H1 (cell line): ENCODE measurements at regions not wholly inside any gene's neighbourhood (a gene's known extent, or its start where the extent isn't known, plus 50 kb on each side); places are given as distances from the start of the nearest gene placed in this dataset.

ENCODE experiments used
- CTCF ChIA-PET: fragments of 300-600 bp; sonication (Branson Sonifier 250); formaldehyde crosslinking; loops from one replicate; lab custom pipeline; 2021; ENCODE audit not compliant: partially characterized antibody; lab: Charles Lee
- POLR2A ChIA-PET: fragments of 300-600 bp; sonication (Branson Sonifier 250); formaldehyde crosslinking; loops from one replicate; lab custom pipeline; 2021; ENCODE audit warnings: inconsistent platforms; ENCODE audit not compliant: partially characterized antibody; lab: Charles Lee
- DNase-seq, 2 experiments: peaks; one replicate each; pipeline versions ENCODE4 v3.0.0 to v3.0.0-alpha.2; 2010 to 2022; ENCODE audit warnings: low spot score in 2 of 2, low read depth in 1 of 2, mixed read lengths in 1 of 2
- FAIRE-seq: peaks from 2 replicates; lab custom pipeline; 2011; peaks lifted over from hg19 to GRCh38; lab: Jason Lieb, UNC
- H2AFZ ChIP-seq: 2 replicates; pipeline ENCODE4 v1.8.1; 2012; ENCODE audit warnings: low read length, inconsistent platforms
- H2AK5ac ChIP-seq: 2 replicates; pipeline ENCODE4 v1.6.1; 2013; ENCODE audit warnings: low read depth, low read length
- H2BK120ac ChIP-seq: replicated peaks from 2 replicates; pipeline ENCODE3; 2013; ENCODE audit warnings: low read depth, low read length, inconsistent platforms
- H2BK12ac ChIP-seq: 2 replicates; pipeline ENCODE4 v1.6.1; 2013; ENCODE audit warnings: low read depth, low read length
- H2BK15ac ChIP-seq: 2 replicates; pipeline ENCODE4 v1.6.1; 2013; ENCODE audit warnings: low read length
- H2BK20ac ChIP-seq: 2 replicates; pipeline ENCODE4 v1.6.1; 2013; ENCODE audit warnings: low read length
- H2BK5ac ChIP-seq: 2 replicates; pipeline ENCODE4 v1.6.1; 2013; ENCODE audit warnings: low read depth, low read length
- H3K14ac ChIP-seq: 2 replicates; pipeline ENCODE4 v1.6.1; 2013; ENCODE audit warnings: inconsistent platforms; ENCODE audit not compliant: insufficient read length
- H3K18ac ChIP-seq: 2 replicates; pipeline ENCODE4 v1.6.1; 2013; ENCODE audit warnings: low read length; ENCODE audit errors: extremely low read depth
- H3K23ac ChIP-seq: 2 replicates; pipeline ENCODE4 v1.6.1; 2013; ENCODE audit warnings: inconsistent platforms; ENCODE audit not compliant: insufficient read length
- H3K23me2 ChIP-seq: 2 replicates; pipeline ENCODE4 v1.6.1; 2013; ENCODE audit warnings: low read depth, low read length
- H3K27ac ChIP-seq: 2 replicates; pipeline ENCODE4 v1.6.1; 2011; ENCODE audit warnings: low read depth, low read length, inconsistent platforms
- H3K27me3 ChIP-seq, 4 experiments: replicated peaks in 1 of 4; 1 replicate in 1 of 4; 2 replicates in 3 of 4; pipeline versions ENCODE4 v1.6.1 to v1.8.1; 2011 to 2013; ENCODE audit warnings: low read length in 3 of 4, mild to moderate bottlenecking in 3 of 4, inconsistent platforms in 2 of 4, mixed read lengths in 2 of 4, moderate library complexity in 1 of 4; ENCODE audit not compliant: control insufficient read depth in 3 of 4, insufficient read depth in 3 of 4; ENCODE audit errors: extremely low read depth in 1 of 4
- H3K36me3 ChIP-seq, 4 experiments: 2 replicates each; pipeline versions ENCODE4 v1.6.1 to v1.8.1; 2011 to 2013; ENCODE audit warnings: mild to moderate bottlenecking in 4 of 4, low read length in 3 of 4, moderate library complexity in 2 of 4, control low read depth in 1 of 4, inconsistent platforms in 1 of 4; ENCODE audit not compliant: insufficient read depth in 4 of 4, control insufficient read depth in 2 of 4
- H3K4ac ChIP-seq: replicated peaks from 2 replicates; pipeline ENCODE3; 2013; ENCODE audit warnings: low read length, low read depth, mixed read lengths, inconsistent platforms; ENCODE audit not compliant: insufficient read length
- H3K4me1 ChIP-seq, 4 experiments: replicated peaks in 1 of 4; 1 replicate in 1 of 4; 2 replicates in 3 of 4; pipeline versions ENCODE4 v1.6.1 to v1.8.1; 2011 to 2013; ENCODE audit warnings: low read length in 3 of 4, inconsistent platforms in 2 of 4, mixed read lengths in 1 of 4; ENCODE audit not compliant: insufficient read depth in 4 of 4, control insufficient read depth in 3 of 4
- H3K4me2 ChIP-seq, 2 experiments: 2 replicates each; pipeline versions ENCODE4 v1.6.1 to v1.8.1; 2011 to 2013; ENCODE audit warnings: low read depth in 2 of 2, low read length in 2 of 2, control low read depth in 1 of 2, inconsistent platforms in 1 of 2, mild to moderate bottlenecking in 1 of 2; ENCODE audit not compliant: insufficient read depth in 1 of 2
- H3K4me3 ChIP-seq, 4 experiments: fragments of 200-600, 300-600 bp in 1 of 4; sonication (generic), shearing (Covaris generic), sonication (Bioruptor Twin) in 1 of 4; 2 replicates each; pipeline versions ENCODE4 v1.5.1 to v1.8.1; 2011 to 2016; ENCODE audit warnings: low read length in 4 of 4, low read depth in 3 of 4, control low read depth in 2 of 4, inconsistent platforms in 2 of 4, mild to moderate bottlenecking in 2 of 4, mixed read lengths in 1 of 4, moderate library complexity in 1 of 4; ENCODE audit not compliant: insufficient read depth in 2 of 4; ENCODE audit errors: extremely low read depth in 1 of 4
- H3K56ac ChIP-seq: replicated peaks from 2 replicates; pipeline ENCODE3; 2013; ENCODE audit warnings: low read depth, mild to moderate bottlenecking, mixed read lengths, low read length, inconsistent platforms; ENCODE audit not compliant: insufficient read length
- H3K79me1 ChIP-seq: 2 replicates; pipeline ENCODE4 v1.6.1; 2013; ENCODE audit warnings: low read depth, low read length, control low read depth
- H3K79me2 ChIP-seq, 2 experiments: 2 replicates each; pipeline versions ENCODE4 v1.6.1 to v1.8.1; 2012 to 2013; ENCODE audit warnings: low read length in 2 of 2, mild to moderate bottlenecking in 2 of 2, inconsistent platforms in 1 of 2; ENCODE audit not compliant: insufficient read depth in 2 of 2, control insufficient read depth in 1 of 2
- H3K9ac ChIP-seq, 4 experiments: replicated peaks in 1 of 4; 1 replicate in 1 of 4; 2 replicates in 3 of 4; pipeline versions ENCODE4 v1.6.1 to v1.8.1; 2011 to 2013; ENCODE audit warnings: low read depth in 3 of 4, low read length in 3 of 4, control low read depth in 2 of 4, mild to moderate bottlenecking in 2 of 4, moderate library complexity in 2 of 4, inconsistent platforms in 1 of 4; ENCODE audit errors: extremely low read depth in 1 of 4
- H3K9me3 ChIP-seq, 2 experiments: 2 replicates each; pipeline versions ENCODE4 v1.6.1 to v1.8.1; 2012 to 2013; ENCODE audit warnings: mild to moderate bottlenecking in 2 of 2, moderate library complexity in 2 of 2, control low read depth in 1 of 2, inconsistent platforms in 1 of 2, low read depth in 1 of 2, low read length in 1 of 2, mixed read lengths in 1 of 2; ENCODE audit not compliant: insufficient read depth in 2 of 2
- H4K20me1 ChIP-seq, 2 experiments: replicated peaks in 1 of 2; 2 replicates each; pipeline versions ENCODE3 to v1.8.1; 2011 to 2013; ENCODE audit warnings: inconsistent platforms in 2 of 2, low read length in 2 of 2, mild to moderate bottlenecking in 1 of 2; ENCODE audit not compliant: insufficient read depth in 2 of 2, control insufficient read depth in 1 of 2
- H4K5ac ChIP-seq: 2 replicates; pipeline ENCODE4 v1.6.1; 2013; ENCODE audit warnings: low read length, low read depth, mixed read lengths, inconsistent platforms; ENCODE audit not compliant: insufficient read length
- H4K8ac ChIP-seq: 2 replicates; pipeline ENCODE4 v1.8.0; 2013; ENCODE audit warnings: mild to moderate bottlenecking, moderate library complexity, low read length, inconsistent platforms; ENCODE audit not compliant: insufficient read depth; ENCODE audit errors: extremely low read depth
- H4K91ac ChIP-seq: replicated peaks from 2 replicates; pipeline ENCODE3; 2013; ENCODE audit warnings: low read length, mixed read lengths, inconsistent platforms; ENCODE audit not compliant: insufficient read length
- CBX5 ChIP-seq: fragments of 300-800, 300-1000 bp; sonication (generic); IDR thresholded peaks from 2 replicates; pipeline ENCODE4 v1.7.1; 2016; ENCODE audit warnings: antibody characterized with exemption, low read length, low read depth
- HDAC2 ChIP-seq, 2 experiments: fragments of 300-600 bp in 1 of 2; sonication (generic) in 1 of 2; IDR thresholded peaks; 2 replicates each; pipeline ENCODE4 v1.6.1; 2011 to 2012; ENCODE audit warnings: low read depth in 2 of 2, low read length in 2 of 2, mild to moderate bottlenecking in 2 of 2, moderate library complexity in 2 of 2, borderline replicate concordance in 1 of 2, inconsistent platforms in 1 of 2
- NANOG ChIP-seq: IDR thresholded peaks from 2 replicates; pipeline ENCODE4 v1.6.1; 2011; ENCODE audit warnings: low read length, low read depth, mild to moderate bottlenecking, inconsistent platforms; ENCODE audit not compliant: insufficient read depth, poor library complexity, severe bottlenecking
- ZNF274 ChIP-seq: IDR thresholded peaks from 2 replicates; pipeline ENCODE4 v1.7.0; 2012; ENCODE audit warnings: low read length, borderline replicate concordance; ENCODE audit errors: extremely low read depth
- WGBS, 2 experiments: shearing (Covaris generic) in 1 of 2; methylation state at CpG; one replicate each; pipeline versions ENCODE4 v1.1.6 to v1.1.7; 2013 to 2015; ENCODE audit warnings: low lambda C conversion rate in 2 of 2, mixed read lengths in 2 of 2, inconsistent platforms in 1 of 2, low coverage in 1 of 2, missing lambda C conversion rate in 1 of 2; ENCODE audit not compliant: insufficient replicate concordance in 2 of 2, insufficient coverage in 1 of 2, insufficient read length in 1 of 2; ENCODE audit errors: extremely low coverage in 1 of 2, missing lambda C conversion rate in 1 of 2; 5-methylcytosine and 5-hydroxymethylcytosine counted together
- TF ChIP-seq, protein P1 (sequence below): IDR thresholded peaks from 2 replicates; pipeline ENCODE4 v1.6.1; 2011; ENCODE audit warnings: low read depth, mild to moderate bottlenecking, low read length; ENCODE audit not compliant: insufficient read depth

DNA sequence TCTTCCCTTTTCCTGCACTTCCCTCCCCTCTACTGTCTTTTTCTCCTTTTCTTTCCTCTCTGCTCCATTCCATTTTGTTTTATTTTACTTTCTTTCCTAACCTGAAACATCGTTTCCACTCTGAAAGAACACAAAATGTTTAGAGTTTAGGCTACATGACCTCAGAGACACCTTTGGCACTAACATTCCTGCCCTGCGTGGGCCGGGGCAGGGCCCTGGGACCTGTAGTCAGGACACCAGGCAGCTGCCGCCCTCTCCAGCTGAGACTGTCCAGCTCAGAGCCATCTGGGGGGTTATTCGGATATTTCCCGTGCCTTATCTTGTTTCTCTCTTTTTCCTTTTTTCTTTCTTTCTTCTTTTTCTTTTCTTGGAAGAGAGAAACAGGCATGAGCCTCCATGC is 58.3 kb upstream of the ERCC6L2 start:
- 91% methylated on average over 6 of the region's 6 CpGs; no CpG with 5 or more reads in 1 of the 2 experiments for WGBS, 2 experiments
- H2BK5ac ChIP-seq: no peak overlapping the region
- no peak overlapping the region for H4K5ac ChIP-seq
- ChIA-PET POLR2A (no interaction called here), CTCF (interaction anchor here (0.6 kb wide), 1 partner anchor 43 kb away, joined by 3 read pairs; no protein-coding TSS in a partner anchor)
- H3K4ac ChIP-seq: no peak overlapping the region
- no peak overlapping the region for H3K56ac ChIP-seq
- H3K23me2 ChIP-seq: no peaks in the 10 kb centered on the region
- H3K4me2 ChIP-seq: no peak overlapping the region
- H3K79me2 ChIP-seq: no peaks in the 10 kb centered on the region
- DNase-seq (no peak), FAIRE-seq (no peak)
- no peak overlapping the region for H3K27ac ChIP-seq
- no peaks in the 10 kb centered on the region; a peak in 1 of 7 replicates for H3K27me3 ChIP-seq
- no peaks in the 10 kb centered on the region for H3K79me1 ChIP-seq
- no peaks in the 10 kb centered on the region for H3K36me3 ChIP-seq
- no peak overlapping the region for H4K91ac ChIP-seq
- H2AFZ ChIP-seq: no peak overlapping the region
- no peak overlapping the region for H2BK12ac ChIP-seq
- no peak overlapping the region for H3K4me3 ChIP-seq
- no peak overlapping the region for H3K23ac ChIP-seq
- H3K18ac ChIP-seq: no peak overlapping the region
- H4K8ac ChIP-seq: no peak overlapping the region
- H3K4me1 ChIP-seq: peaks cover 0 to 10% (median 2%) of the 10 kb centered on the region in 4 experiments; a peak in 5 of 7 replicates
- no peaks in the 10 kb centered on the region for H4K20me1 ChIP-seq
- H2BK120ac ChIP-seq: no peak overlapping the region
- H3K14ac ChIP-seq: no peak overlapping the region
- TF ChIP-seq, protein P1, sequence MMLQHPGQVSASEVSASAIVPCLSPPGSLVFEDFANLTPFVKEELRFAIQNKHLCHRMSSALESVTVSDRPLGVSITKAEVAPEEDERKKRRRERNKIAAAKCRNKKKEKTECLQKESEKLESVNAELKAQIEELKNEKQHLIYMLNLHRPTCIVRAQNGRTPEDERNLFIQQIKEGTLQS: no peak
- no peak for TF ChIP-seq NANOG
- no peak for TF ChIP-seq ZNF274
- TF ChIP-seq HDAC2 (IDR thresholded peaks at IDR 0.05; ENCODE audit: borderline replicate concordance in 1 of 2, low read depth in 2 of 2, low read length in 2 of 2): no peak
- no peak for TF ChIP-seq CBX5
- no peak overlapping the region for H2AK5ac ChIP-seq
- H2BK15ac ChIP-seq: no peak overlapping the region
- H3K9me3 ChIP-seq: no peaks in the 10 kb centered on the region
- no peak overlapping the region for H2BK20ac ChIP-seq
- H3K9ac ChIP-seq: no peak overlapping the region
